DOHH2 (cell line): ENCODE measurements at regions not wholly inside any gene's neighbourhood (a gene's known extent, or its start where the extent isn't known, plus 50 kb on each side); places are given as distances from the start of the nearest gene placed in this dataset.

Source experiments
- H3F3A ChIP-seq: fragments of 200-600 bp; sonication (generic), shearing (Covaris generic); 2 replicates; pipeline ENCODE4 v1.6.0; 2016; ENCODE audit warnings: antibody characterized with exemption, mild to moderate bottlenecking; ENCODE audit not compliant: control insufficient read depth, insufficient read depth
- H3K27ac ChIP-seq: fragments of 200-600 bp; sonication (generic); 2 replicates; pipeline ENCODE4 v1.5.1; 2014; ENCODE audit warnings: low read depth, mild to moderate bottlenecking, low read length, moderate library complexity
- H3K27me3 ChIP-seq: fragments of 200-600 bp; sonication (generic); 2 replicates; pipeline ENCODE4 v1.6.1; 2014; ENCODE audit warnings: mild to moderate bottlenecking, low read length, mixed read lengths; ENCODE audit not compliant: control insufficient read depth
- H3K36me3 ChIP-seq: fragments of 200-600 bp; sonication (generic); 2 replicates; pipeline ENCODE4 v1.6.1; 2014; ENCODE audit warnings: mild to moderate bottlenecking, low read length, moderate library complexity, mixed read lengths; ENCODE audit not compliant: control insufficient read depth
- H3K4me1 ChIP-seq: fragments of 200-600 bp; sonication (generic); 2 replicates; pipeline ENCODE4 v1.6.1; 2014; ENCODE audit warnings: mild to moderate bottlenecking, low read length, mixed read lengths; ENCODE audit not compliant: control insufficient read depth
- H3K4me2 ChIP-seq: fragments of 200-600 bp; sonication (generic); 2 replicates; pipeline ENCODE4 v1.6.0; 2014; ENCODE audit warnings: mild to moderate bottlenecking, low read length, moderate library complexity
- H3K4me3 ChIP-seq: fragments of 200-600 bp; sonication (generic); 2 replicates; pipeline ENCODE4 v1.5.1; 2014; ENCODE audit warnings: mild to moderate bottlenecking, low read length, mixed read lengths
- H3K79me2 ChIP-seq: fragments of 200-600 bp; sonication (generic); 2 replicates; pipeline ENCODE4 v1.6.1; 2014; ENCODE audit warnings: mild to moderate bottlenecking, low read length, mixed read lengths; ENCODE audit not compliant: control insufficient read depth
- H3K9me2 ChIP-seq: fragments of 200-600 bp; sonication (generic); replicated peaks from 2 replicates; pipeline ENCODE4 v1.6.1; 2014; ENCODE audit warnings: mild to moderate bottlenecking, low read length, mixed read lengths; ENCODE audit not compliant: control insufficient read depth
- H3K9me3 ChIP-seq: fragments of 200-600 bp; sonication (generic); 2 replicates; pipeline ENCODE4 v1.6.1; 2014; ENCODE audit warnings: antibody characterized with exemption, low read length, mixed read lengths; ENCODE audit not compliant: control insufficient read depth, insufficient read depth
- H4K20me1 ChIP-seq: fragments of 200-600 bp; sonication (generic); 2 replicates; pipeline ENCODE4 v1.6.0; 2014; ENCODE audit warnings: low read depth, mild to moderate bottlenecking, antibody characterized with exemption, low read length, moderate library complexity; ENCODE audit not compliant: control insufficient read depth, insufficient read depth
- CTCF ChIP-seq: fragments of 200-600 bp; sonication (generic); IDR thresholded peaks from one replicate; pipeline ENCODE4 v1.5.1; 2014; ENCODE audit warnings: antibody characterized with exemption, mild to moderate bottlenecking, low read depth, low read length; ENCODE audit not compliant: poor library complexity, severe bottlenecking
- EZH2phosphoT487 ChIP-seq: fragments of 200-600 bp; sonication (generic); IDR thresholded peaks from 2 replicates; pipeline ENCODE4 v1.6.1; 2017; ENCODE audit warnings: borderline replicate concordance, mild to moderate bottlenecking, antibody characterized with exemption, low read length, moderate library complexity, mixed read lengths

GRCh38 chr3:80014576-80014975 is 246.8 kb upstream of the ROBO1 start:
- Histone ChIP-seq H3K36me3 (no peaks in the 10 kb centered on the region), H3K9me3 (no peaks in the 10 kb centered on the region), H3K4me1 (no peaks in the 10 kb centered on the region), H3K27me3 (no peaks in the 10 kb centered on the region), H3K79me2 (no peaks in the 10 kb centered on the region), H3K4me3 (no peak overlapping the region), H4K20me1 (no peaks in the 10 kb centered on the region), H3F3A (no peaks in the 10 kb centered on the region), H3K27ac (no peak overlapping the region), H3K9me2 (no peaks in the 10 kb centered on the region), H3K4me2 (no peak overlapping the region)
- no peak for TF ChIP-seq CTCF
- TF ChIP-seq EZH2phosphoT487 = no peak

- H3K79me2 ChIP-seq = no peaks in the 10 kb centered on the region
- no peaks in the 10 kb centered on the region for H3F3A ChIP-seq
- no peak overlapping the region for H3K4me3 ChIP-seq
- TF ChIP-seq CTCF (no peak), EZH2phosphoT487 (no peak)
- no peaks in the 10 kb centered on the region for H3K27me3 ChIP-seq
- no peaks in the 10 kb centered on the region for H3K36me3 ChIP-seq
- no peak overlapping the region for H3K27ac ChIP-seq
- no peaks in the 10 kb centered on the region for H3K9me2 ChIP-seq
- H3K9me3 ChIP-seq = no peaks in the 10 kb centered on the region
- H3K4me1 ChIP-seq = no peaks in the 10 kb centered on the region
- no peak overlapping the region for H3K4me2 ChIP-seq
- no peaks in the 10 kb centered on the region for H4K20me1 ChIP-seq
These were observed 242.3 kb upstream of the ROBO1 start for GRCh38 chr3:80010021-80010571.

GRCh38 chr3:80007522-80007921 is 239.7 kb upstream of the ROBO1 start:
- Histone ChIP-seq H3K27me3 (no peaks in the 10 kb centered on the region), H3K79me2 (no peaks in the 10 kb centered on the region), H3K4me1 (no peaks in the 10 kb centered on the region), H3K9me3 (no peaks in the 10 kb centered on the region), H3K4me3 (no peak overlapping the region), H3K36me3 (no peaks in the 10 kb centered on the region), H3K9me2 (no peaks in the 10 kb centered on the region), H3K27ac (no peak overlapping the region), H3K4me2 (no peak overlapping the region), H3F3A (no peaks in the 10 kb centered on the region), H4K20me1 (no peaks in the 10 kb centered on the region)
- TF ChIP-seq CTCF (no peak), EZH2phosphoT487 (no peak)

- H3K79me2 ChIP-seq = no peaks in the 10 kb centered on the region
These were observed 238.5 kb upstream of the ROBO1 start for GRCh38 chr3:80006315-80006714.

More at GRCh38 chr3:80006315-80006714, 238.5 kb upstream of the ROBO1 start:
- Histone ChIP-seq H3K27me3 (no peaks in the 10 kb centered on the region), H3K4me1 (no peaks in the 10 kb centered on the region), H3K9me3 (no peaks in the 10 kb centered on the region), H3K4me2 (no peak overlapping the region), H3K4me3 (no peak overlapping the region), H3K36me3 (no peaks in the 10 kb centered on the region), H3K9me2 (no peaks in the 10 kb centered on the region), H4K20me1 (no peaks in the 10 kb centered on the region), H3K27ac (no peak overlapping the region), H3F3A (no peaks in the 10 kb centered on the region)
- TF ChIP-seq EZH2phosphoT487 (no peak), CTCF (no peak)
